WTC11 (cell line): ENCODE measurements at regions not wholly inside any gene's neighbourhood (a gene's known extent, or its start where the extent isn't known, plus 50 kb on each side); places are given as distances from the start of the nearest gene placed in this dataset.

Source experiments
- ATF6 ChIP-seq: sonication (generic); formaldehyde crosslinking; IDR thresholded peaks from 2 replicates; pipeline ENCODE4 v1.8.1; 2023; ENCODE audit warnings: mild to moderate bottlenecking, missing genetic modification reagents
- CTCF ChIP-seq: fragments of 200-600 bp; IDR thresholded peaks from 2 replicates; pipeline ENCODE4 v1.8.0; 2022; ENCODE audit warnings: antibody characterized with exemption
- E2F1 ChIP-seq: sonication (generic); formaldehyde crosslinking; IDR thresholded peaks from 2 replicates; pipeline ENCODE4 v1.8.0; 2022; ENCODE audit warnings: mild to moderate bottlenecking, missing genetic modification reagents
- E2F4 ChIP-seq: sonication (generic); formaldehyde crosslinking; IDR thresholded peaks from 2 replicates; pipeline ENCODE4 v1.8.1; 2022; ENCODE audit warnings: low read depth, mild to moderate bottlenecking, moderate library complexity, missing genetic modification reagents, borderline replicate concordance
- E2F5 ChIP-seq: sonication (generic); formaldehyde crosslinking; IDR thresholded peaks from 2 replicates; pipeline ENCODE4 v1.8.1; 2022; ENCODE audit warnings: mild to moderate bottlenecking, moderate library complexity, missing genetic modification reagents
- ESRRA ChIP-seq: sonication (generic); formaldehyde crosslinking; IDR thresholded peaks from 2 replicates; pipeline ENCODE4 v1.8.1; 2022; ENCODE audit warnings: mild to moderate bottlenecking, missing genetic modification reagents, borderline replicate concordance
- KAT7 ChIP-seq: sonication (generic); formaldehyde crosslinking; IDR thresholded peaks from 2 replicates; pipeline ENCODE4 v1.8.1; 2023; ENCODE audit warnings: missing genetic modification reagents, mild to moderate bottlenecking, borderline replicate concordance
- MAX ChIP-seq: sonication (generic); formaldehyde crosslinking; IDR thresholded peaks from 2 replicates; pipeline ENCODE4 v1.8.0; 2022; ENCODE audit warnings: mild to moderate bottlenecking, missing genetic modification reagents
- NFYB ChIP-seq: sonication (generic); formaldehyde crosslinking; conservative IDR thresholded peaks from 2 replicates; pipeline ENCODE4 v1.8.0; 2022; ENCODE audit warnings: low read depth, missing genetic modification reagents
- RELA ChIP-seq: sonication (generic); formaldehyde crosslinking; IDR thresholded peaks from 2 replicates; pipeline ENCODE4 v1.8.1; 2022; ENCODE audit warnings: missing genetic modification reagents, mild to moderate bottlenecking, borderline replicate concordance
- USF1 ChIP-seq: sonication (generic); formaldehyde crosslinking; IDR thresholded peaks from 2 replicates; pipeline ENCODE4 v1.8.0; 2022; ENCODE audit warnings: mild to moderate bottlenecking, missing genetic modification reagents
- USF2 ChIP-seq: sonication (generic); formaldehyde crosslinking; IDR thresholded peaks from 2 replicates; pipeline ENCODE4 v1.8.1; 2023; ENCODE audit warnings: mild to moderate bottlenecking, missing genetic modification reagents, moderate library complexity
- ZNF263 ChIP-seq: sonication (generic); formaldehyde crosslinking; IDR thresholded peaks from 2 replicates; pipeline ENCODE4 v1.8.1; 2022; ENCODE audit warnings: low read depth, mild to moderate bottlenecking, moderate library complexity, missing genetic modification reagents
- ZNF317 ChIP-seq: sonication (generic); formaldehyde crosslinking; IDR thresholded peaks from 2 replicates; pipeline ENCODE4 v1.8.1; 2023; ENCODE audit warnings: low read depth, mild to moderate bottlenecking, moderate library complexity, missing genetic modification reagents, borderline replicate concordance

GRCh38 chr18:10343778-10344177, 110.7 kb upstream of the APCDD1 start:
- no peak for TF ChIP-seq USF2
- no peak for TF ChIP-seq E2F1 (CRISPR knock-in tag)
- TF ChIP-seq MAX (CRISPR knock-in tag) = no peak
- no peak for TF ChIP-seq CTCF
- no peak for TF ChIP-seq ATF6
- no peak for TF ChIP-seq KAT7
- no peak for TF ChIP-seq NFYB (CRISPR knock-in tag)
- no peak for TF ChIP-seq USF1 (CRISPR knock-in tag)
- no peak for TF ChIP-seq ZNF317
- no peak for TF ChIP-seq E2F4 (CRISPR knock-in tag)
- TF ChIP-seq ZNF263 (CRISPR knock-in tag) = no peak
- TF ChIP-seq ESRRA (CRISPR knock-in tag) = no peak
- no peak for TF ChIP-seq RELA (CRISPR knock-in tag)
- TF ChIP-seq E2F5 (CRISPR knock-in tag) = no peak
